Effector memory CD8-positive, alpha-beta T cell (primary cell): ENCODE measurements at regions not wholly inside any gene's neighbourhood (a gene's known extent, or its start where the extent isn't known, plus 50 kb on each side); places are given as distances from the start of the nearest gene placed in this dataset.

Source experiments
- ATAC-seq: fragments of 150-1000 bp; cut with Tn5 transposase; replicated peaks from 2 replicates; pipeline ENCODE4 v1.10.0; 2021; ENCODE audit warnings: mild to moderate bottlenecking, moderate library complexity
- DNase-seq, 3 experiments: peaks; one replicate each; pipeline ENCODE4 v3.0.0; 2021
- H3K27ac Mint-ChIP-seq, 2 donors: one replicate each; pipeline ENCODE4 v1.8.0; 2022; ENCODE audit warnings: mild to moderate bottlenecking in 2 of 2, mixed read lengths in 2 of 2, moderate library complexity in 2 of 2
- H3K27me3 Mint-ChIP-seq, 2 donors: one replicate each; pipeline ENCODE4 v1.8.0; 2022; ENCODE audit warnings: mixed read lengths in 2 of 2
- H3K36me3 Mint-ChIP-seq: one replicate; pipeline ENCODE4 v1.8.0; 2022; ENCODE audit warnings: mild to moderate bottlenecking, moderate library complexity, mixed read lengths; ENCODE audit not compliant: insufficient read depth
- H3K4me1 Mint-ChIP-seq, 2 donors: one replicate each; pipeline ENCODE4 v1.8.0; 2022; ENCODE audit warnings: low read depth in 2 of 2, mixed read lengths in 2 of 2
- H3K4me3 Mint-ChIP-seq, 2 donors: one replicate each; pipeline ENCODE4 v1.8.0; 2022; ENCODE audit warnings: mild to moderate bottlenecking in 2 of 2, mixed read lengths in 2 of 2, moderate library complexity in 2 of 2
- H3K9me3 Mint-ChIP-seq, 2 donors: one replicate each; pipeline ENCODE4 v1.8.0; 2022; ENCODE audit warnings: mixed read lengths in 2 of 2

- Mint-ChIP-seq H3K9me3 (no peaks in the 10 kb centered on the region), H3K36me3 (no peaks in the 10 kb centered on the region), H3K27me3 (peaks cover 16 to 34% of the 10 kb centered on the region in 2 donors), H3K27ac (no peak overlapping the region), H3K4me3 (no peak overlapping the region), H3K4me1 (no peaks in the 10 kb centered on the region)
- ATAC-seq (no peak), DNase-seq (no peak)
These were observed 581.9 kb downstream of the GATA3 start for GRCh38 chr10:8636371-8636770.

GRCh38 chr10:8637640-8638039 lies 583.2 kb downstream of the GATA3 start:
- no peak overlapping the region for H3K4me3 Mint-ChIP-seq
- peaks cover 7% of the 10 kb centered on the region in 2 donors for H3K9me3 Mint-ChIP-seq
- no peaks in the 10 kb centered on the region for H3K4me1 Mint-ChIP-seq
- no peaks in the 10 kb centered on the region for H3K36me3 Mint-ChIP-seq
- no peak overlapping the region for H3K27ac Mint-ChIP-seq
- peaks cover 22 to 40% of the 10 kb centered on the region in 2 donors for H3K27me3 Mint-ChIP-seq
- DNase-seq (no peak), ATAC-seq (no peak)

- DNase-seq: no peak
- Mint-ChIP-seq H3K27ac (no peak overlapping the region), H3K36me3 (no peaks in the 10 kb centered on the region), H3K9me3 (peaks cover 7% of the 10 kb centered on the region in 2 donors), H3K4me1 (no peaks in the 10 kb centered on the region), H3K4me3 (no peak overlapping the region), H3K27me3 (peaks cover 21 to 40% of the 10 kb centered on the region in 2 donors)
- no peak for ATAC-seq
These were observed 583.7 kb downstream of the GATA3 start for GRCh38 chr10:8638088-8638672.

GRCh38 chr10:8639486-8640185 lies 585.1 kb downstream of the GATA3 start:
- Mint-ChIP-seq H3K27ac (no peak overlapping the region), H3K4me3 (no peak overlapping the region), H3K27me3 (peaks cover 20 to 45% of the 10 kb centered on the region in 2 donors), H3K9me3 (peaks cover 7% of the 10 kb centered on the region in 2 donors), H3K36me3 (no peaks in the 10 kb centered on the region), H3K4me1 (no peaks in the 10 kb centered on the region)
- DNase-seq (no peak), ATAC-seq (no peak)

- no peak for DNase-seq
- Mint-ChIP-seq H3K27me3 (peaks cover 20 to 50% of the 10 kb centered on the region in 2 donors), H3K36me3 (no peaks in the 10 kb centered on the region), H3K4me3 (no peak overlapping the region), H3K4me1 (no peaks in the 10 kb centered on the region), H3K27ac (no peak overlapping the region), H3K9me3 (peaks cover 7% of the 10 kb centered on the region in 2 donors)
- no peak for ATAC-seq
These were observed 585.8 kb downstream of the GATA3 start for GRCh38 chr10:8640301-8640700.

- DNase-seq (no peak), ATAC-seq (no peak)
- Mint-ChIP-seq H3K4me1 (no peaks in the 10 kb centered on the region), H3K9me3 (peaks cover 7% of the 10 kb centered on the region in 2 donors), H3K4me3 (no peak overlapping the region), H3K27ac (no peak overlapping the region), H3K27me3 (peaks cover 20 to 47% of the 10 kb centered on the region in 2 donors), H3K36me3 (no peaks in the 10 kb centered on the region)
These were observed 586.4 kb downstream of the GATA3 start for GRCh38 chr10:8640878-8641277.

GRCh38 chr10:8656261-8656660 lies 601.8 kb downstream of the GATA3 start:
- no peak overlapping the region for H3K27ac Mint-ChIP-seq
- DNase-seq: no peak
- ATAC-seq: no peak
- peaks cover 47 to 50% of the 10 kb centered on the region in 2 donors for H3K27me3 Mint-ChIP-seq
- no peaks in the 10 kb centered on the region for H3K4me1 Mint-ChIP-seq
- no peak overlapping the region for H3K4me3 Mint-ChIP-seq
- no peaks in the 10 kb centered on the region for H3K9me3 Mint-ChIP-seq
- H3K36me3 Mint-ChIP-seq: no peaks in the 10 kb centered on the region

- Mint-ChIP-seq H3K4me3 (no peak overlapping the region), H3K27ac (no peak overlapping the region), H3K36me3 (no peaks in the 10 kb centered on the region), H3K27me3 (peaks cover 34 to 41% of the 10 kb centered on the region in 2 donors), H3K4me1 (no peaks in the 10 kb centered on the region), H3K9me3 (no peaks in the 10 kb centered on the region)
- no peak for DNase-seq
- no peak for ATAC-seq
These were observed 605.5 kb downstream of the GATA3 start for GRCh38 chr10:8659982-8660381.

GRCh38 chr10:8661886-8662285 lies 607.4 kb downstream of the GATA3 start:
- no peaks in the 10 kb centered on the region for H3K4me1 Mint-ChIP-seq
- ATAC-seq (no peak), DNase-seq (no peak)
- no peaks in the 10 kb centered on the region for H3K9me3 Mint-ChIP-seq
- H3K27me3 Mint-ChIP-seq: peaks cover 24 to 32% of the 10 kb centered on the region in 2 donors
- H3K36me3 Mint-ChIP-seq: no peaks in the 10 kb centered on the region
- H3K27ac Mint-ChIP-seq: no peak overlapping the region
- H3K4me3 Mint-ChIP-seq: no peak overlapping the region

GRCh38 chr10:8663131-8663530 lies 608.6 kb downstream of the GATA3 start:
- ATAC-seq (no peak), DNase-seq (no peak)
- Mint-ChIP-seq H3K27me3 (peaks cover 30 to 34% of the 10 kb centered on the region in 2 donors), H3K4me3 (no peak overlapping the region), H3K9me3 (no peaks in the 10 kb centered on the region), H3K36me3 (no peaks in the 10 kb centered on the region), H3K4me1 (no peaks in the 10 kb centered on the region), H3K27ac (no peak overlapping the region)

GRCh38 chr10:8665322-8665721 lies 610.8 kb downstream of the GATA3 start:
- Mint-ChIP-seq H3K27me3 (peaks cover 29 to 37% of the 10 kb centered on the region in 2 donors), H3K4me1 (no peaks in the 10 kb centered on the region), H3K9me3 (no peaks in the 10 kb centered on the region), H3K4me3 (no peak overlapping the region), H3K36me3 (no peaks in the 10 kb centered on the region), H3K27ac (no peak overlapping the region)
- ATAC-seq (no peak), DNase-seq (no peak)

GRCh38 chr10:8670461-8670860 lies 616.0 kb downstream of the GATA3 start:
- Mint-ChIP-seq H3K9me3 (no peaks in the 10 kb centered on the region), H3K4me1 (no peaks in the 10 kb centered on the region), H3K27me3 (peaks cover 16 to 27% of the 10 kb centered on the region in 2 donors), H3K36me3 (no peaks in the 10 kb centered on the region), H3K27ac (no peak overlapping the region), H3K4me3 (no peak overlapping the region)
- ATAC-seq: no peak
- DNase-seq: no peak

- ATAC-seq (no peak), DNase-seq (no peak)
- no peaks in the 10 kb centered on the region for H3K9me3 Mint-ChIP-seq
- H3K36me3 Mint-ChIP-seq: no peaks in the 10 kb centered on the region
- H3K27ac Mint-ChIP-seq: no peak overlapping the region
- H3K4me1 Mint-ChIP-seq: no peaks in the 10 kb centered on the region
- H3K27me3 Mint-ChIP-seq: peaks cover 0 to 19% of the 10 kb centered on the region in 2 donors
- no peak overlapping the region for H3K4me3 Mint-ChIP-seq
These were observed 619.7 kb downstream of the GATA3 start for GRCh38 chr10:8674230-8674629.

- Mint-ChIP-seq H3K4me1 (no peaks in the 10 kb centered on the region), H3K27me3 (peaks cover 9 to 21% of the 10 kb centered on the region in 2 donors), H3K27ac (no peak overlapping the region), H3K4me3 (no peak overlapping the region), H3K9me3 (no peaks in the 10 kb centered on the region), H3K36me3 (no peaks in the 10 kb centered on the region)
- no peak for ATAC-seq
- DNase-seq: no peak
These were observed 623.2 kb downstream of the GATA3 start for GRCh38 chr10:8677642-8678041.
